NB4 (cell line): ENCODE measurements at regions not wholly inside any gene's neighbourhood (a gene's known extent, or its start where the extent isn't known, plus 50 kb on each side); places are given as distances from the start of the nearest gene placed in this dataset.
"Not testable (repeated sequence)": the region's sequence is repeated elsewhere in the genome, so short reads cannot be mapped to it uniquely, and the experiment has no call there.

Experiments used
- DNase-seq: peaks from one replicate; pipeline ENCODE4 v3.0.0; 2010; ENCODE audit warnings: low read depth
- H3K4me3 ChIP-seq: one replicate; pipeline ENCODE4 v1.5.1; 2011; ENCODE audit warnings: mild to moderate bottlenecking, low read depth, low read length, moderate library complexity
- CTCF ChIP-seq: IDR thresholded peaks from one replicate; pipeline ENCODE4 v1.5.1; 2012; ENCODE audit warnings: low read depth, low read length
- MAX ChIP-seq: IDR thresholded peaks from 2 replicates; pipeline ENCODE4 v1.6.1; 2011; ENCODE audit warnings: low read depth, low read length
- MYC ChIP-seq: IDR thresholded peaks from 2 replicates; pipeline ENCODE4 v1.6.1; 2011; ENCODE audit warnings: low read depth, low read length
- POLR2A ChIP-seq: IDR thresholded peaks from 2 replicates; pipeline ENCODE4 v1.6.1; 2011; ENCODE audit warnings: mild to moderate bottlenecking; ENCODE audit not compliant: insufficient read length; ENCODE audit errors: extremely low read depth

GRCh38 chr7:130789436-130789835 lies 55.4 kb upstream of the KLF14 start:
- TF ChIP-seq CTCF (no peak), POLR2A (no peak), MAX (no peak), MYC (no peak)
- no peak for DNase-seq
- H3K4me3 ChIP-seq = no peak overlapping the region

DNA sequence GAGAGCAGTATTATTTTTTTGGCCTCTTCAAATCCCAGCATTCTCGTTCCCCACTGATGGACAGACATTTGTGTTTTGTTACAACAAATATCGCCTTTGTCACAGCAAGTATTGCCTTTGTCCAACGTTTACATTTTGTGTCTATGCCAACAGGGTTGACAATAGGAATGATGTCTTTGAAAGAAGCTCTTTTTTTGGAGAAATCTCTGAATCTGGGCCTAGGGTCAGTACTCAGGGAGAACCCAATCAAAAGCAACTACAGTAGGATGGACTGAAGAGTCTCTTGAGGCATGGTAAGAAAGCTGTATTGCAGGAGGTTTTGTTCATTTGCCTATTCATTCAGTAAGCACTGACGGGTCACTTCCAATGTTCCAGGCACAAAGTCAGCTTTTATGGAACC lies 57.7 kb upstream of the KLF14 start:
- H3K4me3 ChIP-seq = no peak overlapping the region
- TF ChIP-seq MAX = no peak
- TF ChIP-seq CTCF = no peak
- TF ChIP-seq POLR2A = no peak
- TF ChIP-seq MYC = no peak
- DNase-seq = no peak

GRCh38 chr7:130793855-130794618 lies 60.0 kb upstream of the KLF14 start:
- TF ChIP-seq CTCF = no peak
- no peak for TF ChIP-seq MYC
- no peak for TF ChIP-seq POLR2A
- no peak for TF ChIP-seq MAX
- H3K4me3 ChIP-seq = no peak overlapping the region

GRCh38 chr7:130794619-130794922 lies 60.6 kb upstream of the KLF14 start:
- DNase-seq = no peak
- TF ChIP-seq POLR2A (no peak), MYC (no peak), CTCF (no peak), MAX (no peak)
- no peak overlapping the region for H3K4me3 ChIP-seq

More at GRCh38 chr7:130793855-130794618, 60.0 kb upstream of the KLF14 start:
- no peak for DNase-seq

DNA sequence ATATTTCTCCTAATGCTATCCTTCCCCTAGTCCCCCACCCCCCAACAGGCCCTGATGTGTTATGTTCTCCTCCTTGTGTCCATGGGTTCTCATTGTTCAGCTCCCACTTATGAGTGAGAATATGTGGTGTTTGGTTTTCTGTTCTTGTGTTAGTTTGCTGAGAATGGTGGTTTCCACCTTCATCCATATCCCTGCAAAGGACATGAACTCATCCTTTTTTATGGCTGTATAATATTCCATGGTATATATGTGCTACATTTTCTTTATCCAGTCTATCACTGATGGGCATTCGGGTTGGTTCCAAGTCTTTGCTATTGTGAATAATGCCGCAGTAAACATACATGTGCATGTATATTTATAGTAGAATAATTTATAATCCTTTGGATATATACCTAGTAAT lies 62.4 kb upstream of the KLF14 start:
- not testable (repeated sequence) for DNase-seq, H3K4me3 ChIP-seq

DNA sequence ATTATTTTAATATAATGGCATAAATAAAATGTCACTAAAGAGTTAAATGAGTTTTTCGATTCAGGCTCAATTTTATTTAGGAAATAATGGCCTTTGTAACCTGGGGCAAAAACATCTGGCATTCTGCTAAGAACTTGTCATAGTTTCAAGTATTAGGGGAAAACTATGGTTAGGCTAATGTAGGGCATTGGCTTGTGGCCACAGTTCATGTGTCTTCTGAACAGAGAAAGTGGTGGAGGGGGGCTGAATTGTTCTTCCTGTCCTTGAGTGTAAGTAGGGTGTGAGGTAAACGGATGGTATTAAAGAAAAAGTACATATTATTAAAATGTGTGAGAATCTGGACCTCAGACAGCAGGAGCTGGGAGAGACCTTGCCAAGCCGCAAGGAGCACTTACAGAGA lies 69.1 kb upstream of the KLF14 start:
- no peak for DNase-seq
- no peak overlapping the region for H3K4me3 ChIP-seq
- no peak for TF ChIP-seq MAX
- TF ChIP-seq MYC = no peak
- no peak for TF ChIP-seq POLR2A
- no peak for TF ChIP-seq CTCF
